ENCODE measurements at regions not wholly inside any gene's neighbourhood (a gene's known extent, or its start where the extent isn't known, plus 50 kb on each side); places are given as distances from the start of the nearest gene placed in this dataset.
"Not testable (repeated sequence)": the region's sequence is repeated elsewhere in the genome, so short reads cannot be mapped to it uniquely, and the experiment has no call there.

- no peak for DNase-seq (ENCODE audit: low spot score)
Measured at GRCh38 chr5:42242210-42242609, 181.0 kb upstream of the GHR start.

DNA sequence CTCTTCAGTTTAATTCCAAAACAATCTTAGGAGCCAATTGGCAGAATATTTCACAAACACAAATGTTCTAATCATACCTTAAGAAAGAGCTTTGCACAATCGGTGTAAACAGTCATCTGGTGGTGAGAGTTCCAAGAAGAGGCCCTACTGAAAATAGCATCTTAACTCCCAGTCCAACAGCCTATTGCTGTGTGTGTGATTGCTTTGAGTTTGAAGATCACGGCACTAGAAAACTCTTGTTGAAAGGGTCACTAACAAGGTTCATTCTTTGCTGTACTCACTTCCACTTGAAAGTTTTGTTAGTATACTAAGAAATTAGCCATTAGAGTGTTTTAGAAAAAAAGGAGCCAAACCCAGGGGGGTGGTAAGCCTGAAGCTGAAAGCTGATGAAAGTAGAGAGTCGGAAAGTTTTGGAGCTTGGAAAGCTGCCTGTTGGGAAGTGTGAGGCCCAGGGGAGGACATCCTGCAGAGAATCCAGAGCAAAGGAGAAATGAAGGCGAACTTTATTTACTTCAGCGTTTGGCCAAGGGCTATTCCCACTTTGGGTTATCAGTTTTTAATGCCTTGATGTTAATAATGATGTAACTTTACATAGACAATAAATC, 180.3 kb upstream of the GHR start:
- no peak for DNase-seq (ENCODE audit: low spot score)

- DNase-seq (ENCODE audit: low spot score) = no peak
Measured at GRCh38 chr5:42252306-42252705, 170.9 kb upstream of the GHR start.

DNA sequence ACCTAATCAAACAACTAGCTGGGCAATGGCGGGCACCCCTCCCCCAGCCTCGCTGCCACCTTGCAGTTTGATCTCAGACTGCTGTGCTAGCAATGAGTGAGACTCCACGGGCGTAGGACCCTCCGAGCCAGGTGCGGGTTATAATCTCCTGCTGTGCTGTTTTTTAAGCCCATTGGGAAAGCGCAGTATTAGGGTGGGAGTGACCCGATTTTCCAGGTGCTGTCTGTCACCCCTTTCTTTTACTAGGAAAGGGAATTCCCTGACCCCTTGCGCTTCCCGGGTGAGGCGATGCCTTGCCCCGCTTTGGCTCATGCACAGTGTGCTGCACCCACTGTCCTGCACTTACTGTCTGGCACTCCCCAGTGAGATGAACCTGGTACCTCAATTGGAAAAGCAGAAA, 163.3 kb upstream of the GHR start:
- not testable (repeated sequence) for DNase-seq (ENCODE audit: low spot score)

DNA sequence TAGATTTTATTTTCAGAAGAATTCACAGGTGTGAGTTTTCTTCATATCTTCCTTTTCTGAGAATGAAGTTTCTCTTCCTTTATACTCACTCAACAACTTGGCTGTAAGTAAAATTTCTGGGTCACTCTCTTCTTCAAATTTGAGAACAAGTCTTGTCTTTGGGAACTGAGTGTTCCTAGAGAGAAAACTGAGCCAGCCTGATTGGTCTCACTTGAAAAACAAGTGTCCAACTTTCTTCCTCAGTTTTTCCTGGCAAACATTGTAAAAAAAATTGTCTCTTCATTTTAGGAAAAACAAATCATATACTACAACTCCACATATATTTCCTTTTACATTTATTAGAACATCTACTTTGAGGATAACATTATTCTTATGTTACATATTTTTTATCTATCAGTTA, 156.1 kb upstream of the GHR start:
- DNase-seq (ENCODE audit: low spot score) = no peak

GRCh38 chr5:42268170-42268569, 155.1 kb upstream of the GHR start:
- not testable (repeated sequence) for DNase-seq (ENCODE audit: low spot score)

GRCh38 chr5:42268630-42269029, 154.6 kb upstream of the GHR start:
- DNase-seq (ENCODE audit: low spot score) = no peak

- DNase-seq (ENCODE audit: low spot score) = no peak
Measured at GRCh38 chr5:42270771-42271170, 152.5 kb upstream of the GHR start.

GRCh38 chr5:42274913-42275312, 148.3 kb upstream of the GHR start:
- DNase-seq (ENCODE audit: low spot score) = no peak

- DNase-seq (ENCODE audit: low spot score) = no peak
Measured at GRCh38 chr5:42277293-42277692, 145.9 kb upstream of the GHR start.

DNA sequence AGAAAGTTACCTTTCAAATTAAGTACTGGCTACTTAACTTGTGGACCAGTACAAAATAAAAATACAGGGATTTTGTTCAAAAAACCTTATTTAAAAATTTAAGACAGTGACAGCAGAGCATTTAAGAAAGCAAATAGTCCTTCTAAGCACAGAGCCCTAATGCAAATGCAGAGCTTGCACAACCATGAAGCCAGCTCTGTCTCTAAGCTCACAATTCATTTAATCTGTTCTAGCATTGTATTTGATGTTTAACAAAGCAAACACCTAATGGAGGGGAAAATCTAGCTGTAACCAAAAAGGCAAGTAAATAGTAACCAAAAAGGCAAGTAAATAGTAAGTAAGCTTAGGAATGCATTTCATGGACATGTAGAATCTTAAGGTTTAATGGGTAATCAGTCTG, 138.7 kb upstream of the GHR start:
- DNase-seq (ENCODE audit: low spot score) = no peak

DNA sequence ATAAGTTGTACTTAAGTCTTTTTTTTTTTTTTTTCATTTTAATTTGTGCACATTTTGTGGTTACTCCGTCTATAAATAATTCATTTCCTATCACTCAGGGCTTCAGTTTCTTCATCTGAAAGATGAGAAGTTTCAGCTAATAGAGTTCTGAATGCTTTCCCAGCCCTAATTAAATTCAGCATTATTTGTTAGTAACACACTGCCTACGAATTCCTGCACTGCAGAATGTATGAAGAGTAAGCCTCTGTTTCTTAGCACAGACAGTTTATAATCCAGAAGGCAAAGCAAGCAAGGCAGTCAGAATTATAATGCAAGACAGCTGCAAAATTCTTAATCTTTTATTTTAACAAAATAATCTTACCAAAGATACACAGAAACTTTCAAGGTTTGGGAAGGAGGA, 138.0 kb upstream of the GHR start:
- no peak for DNase-seq (ENCODE audit: low spot score)

DNA sequence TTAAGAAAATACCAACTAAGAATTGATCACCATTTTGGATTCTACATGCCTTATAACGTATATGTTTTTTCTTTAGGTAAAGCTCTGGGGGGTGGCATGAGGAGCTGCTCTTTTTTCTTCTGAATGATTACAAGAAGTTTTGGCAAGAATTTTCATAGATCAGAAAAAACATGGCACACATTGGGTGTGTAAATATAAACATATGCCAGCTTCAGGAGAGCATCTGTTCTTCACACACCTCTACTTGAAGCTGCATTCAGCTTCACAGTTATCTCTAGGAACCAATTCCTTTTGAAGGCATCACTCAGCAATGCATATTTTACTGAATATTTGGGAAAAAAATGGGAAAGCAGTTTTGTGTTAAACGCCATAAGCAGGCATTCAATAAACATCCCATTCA, 122.7 kb upstream of the GHR start:
- DNase-seq (ENCODE audit: low spot score) = no peak

- no peak for DNase-seq (ENCODE audit: low spot score)
Measured at GRCh38 chr5:42301349-42301748, 121.9 kb upstream of the GHR start.

DNA sequence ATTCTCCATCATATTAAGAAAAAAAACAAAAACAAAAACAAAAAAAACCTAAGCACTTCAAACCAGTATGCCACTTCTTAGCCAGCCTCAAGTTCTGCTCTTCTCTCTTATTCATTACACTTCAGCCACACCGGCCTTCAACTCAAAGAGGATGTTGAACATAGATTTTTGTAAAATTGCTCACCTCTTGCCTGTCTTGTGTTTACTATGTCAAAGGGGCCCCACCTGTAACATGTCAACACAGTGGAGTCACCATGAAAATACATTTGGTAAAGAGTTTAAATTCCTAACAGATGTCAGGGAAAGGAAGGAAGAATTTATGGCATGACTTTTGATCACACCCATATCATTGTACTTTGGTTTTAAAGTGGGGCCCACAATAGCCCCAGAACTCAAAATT, 121.1 kb upstream of the GHR start:
- no peak for DNase-seq (ENCODE audit: low spot score)

DNA sequence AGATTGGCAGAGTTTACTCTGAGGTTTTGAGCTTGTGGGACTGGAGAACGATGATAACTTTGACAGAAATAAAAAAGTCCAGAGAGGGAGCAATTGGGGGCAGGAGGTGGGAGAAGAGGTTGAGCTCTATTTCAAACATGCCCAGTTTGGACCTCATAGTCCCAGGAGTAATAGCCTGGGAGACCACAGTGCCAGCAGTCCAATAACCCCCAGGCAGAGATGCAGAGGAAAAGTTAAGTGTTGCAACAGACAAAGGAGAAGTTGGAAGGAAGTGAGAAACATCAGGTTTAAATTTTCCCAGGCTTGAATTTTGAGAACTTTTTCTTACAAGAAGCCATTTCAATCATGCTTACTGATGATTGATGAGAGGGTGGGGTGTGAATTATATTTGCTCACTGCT, 117.0 kb upstream of the GHR start:
- no peak for DNase-seq (ENCODE audit: low spot score)

DNA sequence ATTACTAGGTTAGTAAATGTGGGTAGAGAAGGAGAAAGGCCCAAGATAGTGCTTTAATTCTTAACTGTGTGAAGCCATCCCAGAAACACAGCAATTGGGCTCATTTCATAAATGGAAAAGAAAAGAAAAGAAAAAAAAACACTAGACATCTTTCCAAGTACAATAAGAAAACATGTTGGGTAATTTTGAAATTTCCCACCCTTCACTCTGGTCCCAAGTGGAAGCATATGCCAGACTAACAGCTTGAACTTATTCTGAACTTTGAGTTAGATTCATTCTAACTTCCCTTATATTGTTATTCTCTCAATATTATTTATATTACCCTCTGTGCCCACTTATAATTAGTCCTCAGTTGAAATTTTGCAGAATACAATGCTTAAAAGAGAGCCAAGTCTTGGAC, 113.4 kb upstream of the GHR start:
- no peak for DNase-seq (ENCODE audit: low spot score)

GRCh38 chr5:42315214-42315613, 108.0 kb upstream of the GHR start:
- no peak for DNase-seq (ENCODE audit: low spot score)

DNA sequence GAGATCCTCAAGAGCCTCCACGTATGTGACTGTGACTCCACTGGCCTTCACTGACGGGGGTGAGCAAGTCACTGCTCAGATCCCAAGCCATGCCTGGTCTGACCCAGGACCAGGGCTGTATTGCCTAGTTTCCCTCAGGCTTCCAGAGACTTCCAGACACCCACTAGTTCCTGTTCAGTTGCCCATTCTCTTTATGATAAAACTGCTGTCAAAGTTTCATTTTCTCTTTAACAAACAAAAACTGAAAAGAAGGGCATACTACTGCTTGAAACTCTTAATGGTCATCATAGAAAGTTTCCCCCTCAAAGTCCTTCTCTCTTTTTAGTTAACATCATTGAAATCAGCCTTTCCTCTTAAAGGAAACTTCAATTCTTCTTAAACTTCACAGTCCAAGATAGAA, 105.7 kb upstream of the GHR start:
- no peak for DNase-seq (ENCODE audit: low spot score)

GRCh38 chr5:42319546-42319945, 103.7 kb upstream of the GHR start:
- not testable (repeated sequence) for DNase-seq (ENCODE audit: low spot score)

GRCh38 chr5:42321785-42322184, 101.5 kb upstream of the GHR start:
- no peak for DNase-seq (ENCODE audit: low spot score)

- no peak for DNase-seq (ENCODE audit: low spot score)
Measured at GRCh38 chr5:42337143-42337542, 86.1 kb upstream of the GHR start.

GRCh38 chr5:42337607-42338006, 85.6 kb upstream of the GHR start:
- DNase-seq (ENCODE audit: low spot score) = no peak

DNA sequence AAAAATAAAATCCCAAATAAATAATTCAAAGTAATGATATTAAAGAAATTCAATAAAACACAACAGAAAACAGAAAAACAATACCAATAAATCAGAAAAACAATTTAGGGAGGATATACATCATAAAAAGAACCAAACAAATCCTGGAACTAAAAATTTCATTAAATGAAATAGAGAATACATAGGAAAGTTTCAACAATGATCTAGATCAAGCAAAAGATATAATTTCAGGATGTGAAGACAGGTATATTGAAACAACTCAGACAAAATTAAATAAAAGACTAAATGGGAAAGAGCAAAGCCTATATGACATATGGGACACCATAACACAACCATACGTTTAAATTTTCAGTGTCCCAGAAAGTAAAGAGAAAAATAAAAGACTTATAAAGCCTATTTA, 85.1 kb upstream of the GHR start:
- no peak for DNase-seq (ENCODE audit: low spot score)

DNA sequence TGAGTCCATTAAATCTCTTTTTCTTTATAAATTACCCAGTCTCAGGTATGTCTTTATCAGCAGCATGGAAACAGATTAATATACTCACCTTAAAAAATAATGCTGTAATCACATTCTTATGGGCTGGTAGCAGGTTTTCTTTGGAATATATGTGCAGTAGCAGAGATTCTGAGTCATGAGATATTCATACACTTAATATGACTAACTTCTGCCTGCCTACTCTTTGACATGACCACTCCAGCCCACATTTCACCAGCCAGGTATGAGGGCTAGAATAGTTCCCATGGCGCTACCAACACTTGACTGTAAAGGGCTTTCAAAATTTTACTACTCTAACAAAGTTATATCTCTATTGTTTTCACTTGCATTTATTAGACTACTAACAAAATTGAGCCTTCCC, 74.1 kb upstream of the GHR start:
- DNase-seq (ENCODE audit: low spot score) = no peak

All from cerebellar cortex (tissue), 1 donor.